OCI-LY3 (cell line): ENCODE measurements at regions not wholly inside any gene's neighbourhood (a gene's known extent, or its start where the extent isn't known, plus 50 kb on each side); places are given as distances from the start of the nearest gene placed in this dataset.
"Not testable (repeated sequence)": the region's sequence is repeated elsewhere in the genome, so short reads cannot be mapped to it uniquely, and the experiment has no call there.

Source experiments
- CTCF ChIP-seq: fragments of 200-600, 300-600 bp; sonication (generic); IDR thresholded peaks from 2 replicates; pipeline ENCODE4 v1.5.1; 2014; ENCODE audit warnings: antibody characterized with exemption, low read length, low read depth
- EZH2phosphoT487 ChIP-seq: fragments of 200-600 bp; shearing (Covaris generic); IDR thresholded peaks from 2 replicates; pipeline ENCODE4 v1.6.1; 2018; ENCODE audit warnings: antibody characterized with exemption, mixed run types, low read depth

- TF ChIP-seq CTCF, EZH2phosphoT487: not testable (repeated sequence)
Observed at GRCh38 chr9:89689321-89689720, 84.5 kb downstream of the GADD45G start.
